Endothelial cell of umbilical vein (primary cell): ENCODE measurements at regions not wholly inside any gene's neighbourhood (a gene's known extent, or its start where the extent isn't known, plus 50 kb on each side); places are given as distances from the start of the nearest gene placed in this dataset.

Experiments
- BruUV-seq: library from RNA; stranded (reverse); fragments of 400-500 nt; replicated peaks from 2 replicates; lab custom pipeline; 2021; lab: Mats Ljungman, UMichigan
- CTCF ChIA-PET: fragments of 300-600, 350-600 bp; sonication (Branson Sonifier 250); formaldehyde crosslinking; loops from one replicate; lab custom pipeline; 2021; ENCODE audit warnings: antibody characterized with exemption, inconsistent platforms; lab: Charles Lee
- POLR2A ChIA-PET: fragments of 300-600, 350-600 bp; sonication (Branson Sonifier 250); formaldehyde crosslinking; loops from one replicate; lab custom pipeline; 2021; ENCODE audit warnings: antibody characterized with exemption, inconsistent platforms; lab: Charles Lee
- DNase-seq: peaks from one replicate; pipeline ENCODE4 v3.0.0-alpha.2; 2011; ENCODE audit warnings: low read depth, low spot score
- FAIRE-seq: peaks from 2 replicates; lab custom pipeline; 2011; peaks lifted over from hg19 to GRCh38; lab: Jason Lieb, UNC
- H2AFZ ChIP-seq: 2 replicates; pipeline ENCODE4 v1.6.0; 2012; ENCODE audit warnings: low read depth, low read length, control low read depth, inconsistent platforms
- H3K27ac ChIP-seq: 2 replicates; pipeline ENCODE4 v1.5.1; 2011; ENCODE audit warnings: low read depth, mild to moderate bottlenecking, control low read depth, low read length, moderate library complexity; ENCODE audit not compliant: insufficient read depth
- H3K27me3 ChIP-seq, 2 experiments: 2 replicates each; pipeline versions ENCODE4 v1.6.0 to v1.6.1; 2011; ENCODE audit warnings: low read length in 2 of 2, mixed read lengths in 1 of 2; ENCODE audit not compliant: control insufficient read depth in 2 of 2, insufficient read depth in 2 of 2
- H3K36me3 ChIP-seq, 2 experiments: 2 replicates in 1 of 2; 3 replicates in 1 of 2; pipeline ENCODE4 v1.5.1; 2011; ENCODE audit warnings: low read length in 2 of 2, mild to moderate bottlenecking in 1 of 2, moderate library complexity in 1 of 2; ENCODE audit not compliant: control insufficient read depth in 2 of 2, insufficient read depth in 2 of 2; ENCODE audit errors: extremely low read depth in 1 of 2
- H3K4me1 ChIP-seq: 3 replicates; pipeline ENCODE4 v1.5.1; 2011; ENCODE audit warnings: mild to moderate bottlenecking, low read length; ENCODE audit not compliant: control insufficient read depth, insufficient read depth; ENCODE audit errors: extremely low read depth
- H3K4me2 ChIP-seq: 2 replicates; pipeline ENCODE4 v1.6.1; 2011; ENCODE audit warnings: low read length, control low read depth, mixed read lengths; ENCODE audit not compliant: insufficient read depth
- H3K4me3 ChIP-seq, 3 experiments: fragments of 200-600 bp in 1 of 3; sonication (generic), shearing (Covaris generic) in 1 of 3; replicated peaks in 1 of 3; 2 replicates each; pipeline ENCODE4 v1.5.1; 2011 to 2016; ENCODE audit warnings: control low read depth in 3 of 3, low read length in 3 of 3, mild to moderate bottlenecking in 2 of 3, inconsistent platforms in 1 of 3, low read depth in 1 of 3, moderate library complexity in 1 of 3; ENCODE audit not compliant: insufficient read depth in 1 of 3
- H3K79me2 ChIP-seq: 2 replicates; pipeline ENCODE4 v1.6.0; 2012; ENCODE audit warnings: low read length, inconsistent platforms; ENCODE audit not compliant: control insufficient read depth, insufficient read depth
- H3K9ac ChIP-seq: replicated peaks from 2 replicates; pipeline ENCODE3; 2011; ENCODE audit warnings: low read length, control low read depth; ENCODE audit not compliant: insufficient read depth; ENCODE audit errors: extremely low read depth
- H3K9me1 ChIP-seq: replicated peaks from 3 replicates; pipeline ENCODE4 v1.6.0; 2011; ENCODE audit warnings: mild to moderate bottlenecking, low read length; ENCODE audit not compliant: control insufficient read depth, insufficient read depth; ENCODE audit errors: extremely low read depth
- H3K9me3 ChIP-seq: replicated peaks from 2 replicates; pipeline ENCODE4 v1.5.1; 2012; ENCODE audit warnings: low read length, inconsistent platforms; ENCODE audit not compliant: control insufficient read depth, insufficient read depth
- H4K20me1 ChIP-seq: replicated peaks from 2 replicates; pipeline ENCODE3; 2011; ENCODE audit warnings: mild to moderate bottlenecking, low read length; ENCODE audit not compliant: control insufficient read depth, insufficient read depth; ENCODE audit errors: extremely low read depth
- CTCF ChIP-seq, 2 donors: IDR thresholded peaks; 1 replicate in 1 of 2; 2 replicates in 1 of 2; pipeline ENCODE4 v1.5.1; 2011; ENCODE audit warnings: low read length in 2 of 2, mild to moderate bottlenecking in 2 of 2, moderate library complexity in 2 of 2, control low read depth in 1 of 2, inconsistent platforms in 1 of 2, low read depth in 1 of 2; ENCODE audit not compliant: insufficient read depth in 1 of 2; ENCODE audit errors: extremely low read depth in 1 of 2
- EZH2 ChIP-seq: IDR thresholded peaks from 2 replicates; pipeline ENCODE4 v1.6.1; 2012; ENCODE audit warnings: borderline replicate concordance, low read depth, mild to moderate bottlenecking, moderate library complexity, low read length, inconsistent platforms; ENCODE audit not compliant: severe bottlenecking
- FOS ChIP-seq: IDR thresholded peaks from 2 replicates; pipeline ENCODE4 v1.6.1; 2011; ENCODE audit warnings: mild to moderate bottlenecking, low read length, moderate library complexity, borderline replicate concordance; ENCODE audit not compliant: insufficient read depth
- GATA2 ChIP-seq: IDR thresholded peaks from 2 replicates; pipeline ENCODE4 v1.7.0; 2011; ENCODE audit warnings: low read depth, mild to moderate bottlenecking, moderate library complexity, mixed read lengths, low read length; ENCODE audit not compliant: insufficient read length, insufficient read depth
- JUN ChIP-seq: IDR thresholded peaks from 2 replicates; pipeline ENCODE4 v1.6.1; 2011; ENCODE audit warnings: borderline replicate concordance, low read depth; ENCODE audit not compliant: insufficient read length, insufficient read depth
- MAX ChIP-seq: IDR thresholded peaks from 2 replicates; pipeline ENCODE4 v1.6.1; 2011; ENCODE audit not compliant: insufficient read depth, insufficient read length
- MYC ChIP-seq: IDR thresholded peaks from one replicate; pipeline ENCODE4 v1.6.1; 2011; ENCODE audit warnings: mild to moderate bottlenecking, low read depth, low read length
- POLR2A ChIP-seq: IDR thresholded peaks from 2 replicates; pipeline ENCODE4 v1.6.1; 2012; ENCODE audit warnings: low read depth, mild to moderate bottlenecking, control low read depth, low read length
- POLR2AphosphoS5 ChIP-seq: IDR thresholded peaks from 2 replicates; pipeline ENCODE4 v1.6.1; 2012; ENCODE audit warnings: low read depth, mild to moderate bottlenecking, control low read depth, low read length, moderate library complexity; ENCODE audit not compliant: insufficient read depth
- dilution Hi-C: fragments of 300-500 bp; cut with MboI; formaldehyde crosslinking; loops from one replicate; pipeline ENCODE4 v1.15.0; 2019; ENCODE audit warnings: low sequenced_read_pairs; ENCODE audit not compliant: extremely low pct_ligation_motif_present
- intact Hi-C: fragments of 100-400 bp; cut with micrococcal nuclease; formaldehyde crosslinking; loops from one replicate; pipeline ENCODE4 v1.10.0; 2022

GRCh38 chr6:140970485-140970884, 1162.2 kb upstream of the GJE1 start:
- no peaks in the 10 kb centered on the region for H3K4me1 ChIP-seq
- intact Hi-C loops: no loop called here
- no peak overlapping the region for H3K9ac ChIP-seq
- H3K4me3 ChIP-seq: no peak overlapping the region
- no peaks in the 10 kb centered on the region for H4K20me1 ChIP-seq
- no TSS peak for BruUV-seq
- no peaks in the 10 kb centered on the region for H3K79me2 ChIP-seq
- H3K27ac ChIP-seq: no peak overlapping the region
- no peak overlapping the region for H2AFZ ChIP-seq
- dilution Hi-C loops: no loop called here
- FAIRE-seq (no peak), DNase-seq (no peak)
- TF ChIP-seq POLR2AphosphoS5 (no peak), POLR2A (no peak), JUN (no peak), CTCF (IDR thresholded peaks at IDR 0.05; ENCODE audit: extremely low read depth in 1 of 2, insufficient read depth in 1 of 2, low read depth in 1 of 2, low read length in 2 of 2) (no peak), GATA2 (no peak), EZH2 (no peak)
- no peaks in the 10 kb centered on the region for H3K36me3 ChIP-seq
- no peak overlapping the region for H3K4me2 ChIP-seq
- ChIA-PET CTCF (interaction anchor here (0.6 kb wide), 1 partner anchor 9 kb away, joined by 3 read pairs; no protein-coding TSS in a partner anchor), POLR2A (no interaction called here)
- H3K9me1 ChIP-seq: no peaks in the 10 kb centered on the region
- no peaks in the 10 kb centered on the region for H3K27me3 ChIP-seq
- H3K9me3 ChIP-seq: no peaks in the 10 kb centered on the region

GRCh38 chr6:140968062-140968461, 1164.7 kb upstream of the GJE1 start:
- Histone ChIP-seq H3K9me3 (no peaks in the 10 kb centered on the region), H3K27me3 (no peaks in the 10 kb centered on the region), H4K20me1 (no peaks in the 10 kb centered on the region), H3K4me2 (no peak overlapping the region), H3K27ac (no peak overlapping the region), H3K4me1 (no peaks in the 10 kb centered on the region), H2AFZ (no peak overlapping the region), H3K9me1 (no peaks in the 10 kb centered on the region), H3K79me2 (no peaks in the 10 kb centered on the region), H3K36me3 (no peaks in the 10 kb centered on the region), H3K9ac (no peak overlapping the region), H3K4me3 (no peak overlapping the region)
- no TSS peak for BruUV-seq
- FAIRE-seq (no peak), DNase-seq (no peak)
- CTCF ChIA-PET: no interaction called here
- intact Hi-C loops (no loop called here), dilution Hi-C loops (no loop called here)
- POLR2A ChIA-PET: no interaction called here
- TF ChIP-seq FOS (no peak), CTCF (IDR thresholded peaks at IDR 0.05; ENCODE audit: extremely low read depth in 1 of 2, insufficient read depth in 1 of 2, low read depth in 1 of 2, low read length in 2 of 2) (no peak), GATA2 (no peak), POLR2AphosphoS5 (no peak), POLR2A (no peak), EZH2 (no peak), MYC (no peak), JUN (no peak), MAX (no peak)
